ENCODE measurements at regions not wholly inside any gene's neighbourhood (a gene's known extent, or its start where the extent isn't known, plus 50 kb on each side); places are given as distances from the start of the nearest gene placed in this dataset.

DNA sequence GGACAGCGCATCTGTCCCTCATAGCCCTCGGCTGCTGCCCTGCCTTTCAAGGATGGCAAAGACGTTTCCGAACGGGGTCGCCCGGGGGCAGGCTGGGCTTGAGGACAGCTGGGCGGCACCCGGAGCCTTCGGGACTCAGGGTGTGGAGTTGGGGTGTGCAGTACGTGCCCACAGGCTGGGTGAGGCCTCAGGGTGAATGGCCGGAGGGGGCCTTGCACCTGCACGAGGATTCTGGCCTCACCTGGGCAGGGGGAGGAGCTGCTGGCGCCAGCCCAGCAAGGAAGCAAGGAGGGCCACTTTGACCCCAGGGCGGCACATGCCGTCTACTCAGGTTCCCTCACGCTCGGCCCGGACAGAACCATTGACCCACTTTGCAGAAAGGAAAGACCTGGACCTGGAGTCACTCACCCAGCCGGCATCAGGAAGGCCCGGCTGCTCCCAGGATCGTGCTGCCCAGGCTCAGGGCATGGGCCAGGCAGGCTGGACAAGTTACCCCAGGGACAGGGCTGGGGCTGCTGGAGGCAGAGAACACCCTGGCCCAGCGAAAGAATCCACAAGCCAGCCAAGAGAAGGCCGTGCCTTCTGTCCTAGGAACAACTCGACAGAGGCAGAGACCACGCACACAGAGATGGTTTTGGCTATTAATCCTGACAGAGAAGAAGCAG lies 65.1 kb upstream of the TTC34 start:
- no peak for DNase-seq

GRCh38 chr1:2867087-2867425 lies 65.6 kb upstream of the TTC34 start:
- no peak for DNase-seq

DNA sequence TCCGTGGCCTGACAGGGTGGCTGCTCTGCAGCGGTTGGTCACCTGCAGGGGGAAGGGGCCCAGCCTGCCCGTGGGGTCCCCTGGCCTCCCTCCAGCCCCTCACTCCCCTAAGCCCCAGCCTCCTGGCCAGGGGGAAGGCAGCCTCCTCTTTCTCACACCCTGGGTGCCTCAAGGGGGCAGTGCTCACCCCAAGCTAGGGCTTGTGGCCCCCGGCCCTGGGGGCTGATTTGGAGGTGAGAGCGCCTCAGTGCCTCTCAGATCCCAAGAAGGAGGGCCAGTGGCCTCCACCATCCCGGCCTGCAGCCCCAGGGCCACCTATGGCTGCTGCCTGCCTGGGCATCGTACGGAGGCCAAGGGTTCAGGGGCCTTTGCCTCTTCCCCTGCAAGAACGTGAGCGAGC lies 66.4 kb upstream of the TTC34 start:
- no peak for DNase-seq

GRCh38 chr1:2868571-2869195 lies 67.2 kb upstream of the TTC34 start:
- no peak for DNase-seq

DNA sequence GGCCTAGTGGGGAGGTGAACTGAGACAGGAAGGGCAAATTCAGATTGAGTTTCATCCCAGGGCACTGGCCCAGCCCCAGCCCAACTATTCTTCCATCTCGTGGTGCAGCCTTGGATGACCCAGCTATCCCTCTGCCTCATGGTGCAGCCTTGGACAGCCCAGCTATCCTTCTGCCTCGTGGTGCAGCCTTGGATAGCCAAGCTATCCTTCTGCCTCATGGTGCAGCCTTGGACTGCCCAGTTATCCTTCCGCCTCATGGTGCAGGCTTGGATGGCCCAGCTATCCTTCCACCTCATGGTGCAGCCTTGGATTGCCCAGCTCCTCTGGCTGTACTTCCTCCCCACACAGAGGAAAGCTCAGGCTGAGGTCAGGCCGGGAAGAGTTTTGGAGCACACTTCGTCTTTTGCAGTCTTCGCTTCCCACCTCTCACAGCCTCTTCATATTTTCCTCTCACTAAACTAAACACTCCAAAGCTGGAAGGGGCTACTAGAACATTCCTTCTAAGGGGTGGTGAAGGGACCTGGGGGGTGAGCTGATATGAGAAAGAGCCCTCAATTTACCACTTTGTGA lies 69.8 kb upstream of the TTC34 start:
- no peak for DNase-seq

DNA sequence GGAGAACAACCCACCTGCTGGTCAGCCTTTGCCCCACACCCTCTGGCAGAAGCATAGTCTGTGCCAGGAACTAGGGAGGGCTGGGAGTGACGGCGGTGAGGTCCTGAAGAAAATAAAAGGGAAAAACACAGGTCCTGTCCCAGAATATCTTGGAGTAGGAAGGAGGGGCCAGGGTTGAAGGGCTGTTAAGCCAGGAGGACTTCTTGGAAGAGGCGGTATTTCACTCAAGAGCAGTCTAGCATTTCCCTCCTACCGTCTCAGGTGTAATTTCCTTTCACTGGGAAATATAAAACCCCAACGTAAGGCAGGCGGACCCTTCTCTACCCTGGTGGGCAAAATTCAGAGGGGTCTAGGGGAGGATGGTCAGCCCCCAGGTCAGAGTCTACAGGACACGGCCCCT lies 72.7 kb upstream of the TTC34 start:
- no peak for DNase-seq

DNA sequence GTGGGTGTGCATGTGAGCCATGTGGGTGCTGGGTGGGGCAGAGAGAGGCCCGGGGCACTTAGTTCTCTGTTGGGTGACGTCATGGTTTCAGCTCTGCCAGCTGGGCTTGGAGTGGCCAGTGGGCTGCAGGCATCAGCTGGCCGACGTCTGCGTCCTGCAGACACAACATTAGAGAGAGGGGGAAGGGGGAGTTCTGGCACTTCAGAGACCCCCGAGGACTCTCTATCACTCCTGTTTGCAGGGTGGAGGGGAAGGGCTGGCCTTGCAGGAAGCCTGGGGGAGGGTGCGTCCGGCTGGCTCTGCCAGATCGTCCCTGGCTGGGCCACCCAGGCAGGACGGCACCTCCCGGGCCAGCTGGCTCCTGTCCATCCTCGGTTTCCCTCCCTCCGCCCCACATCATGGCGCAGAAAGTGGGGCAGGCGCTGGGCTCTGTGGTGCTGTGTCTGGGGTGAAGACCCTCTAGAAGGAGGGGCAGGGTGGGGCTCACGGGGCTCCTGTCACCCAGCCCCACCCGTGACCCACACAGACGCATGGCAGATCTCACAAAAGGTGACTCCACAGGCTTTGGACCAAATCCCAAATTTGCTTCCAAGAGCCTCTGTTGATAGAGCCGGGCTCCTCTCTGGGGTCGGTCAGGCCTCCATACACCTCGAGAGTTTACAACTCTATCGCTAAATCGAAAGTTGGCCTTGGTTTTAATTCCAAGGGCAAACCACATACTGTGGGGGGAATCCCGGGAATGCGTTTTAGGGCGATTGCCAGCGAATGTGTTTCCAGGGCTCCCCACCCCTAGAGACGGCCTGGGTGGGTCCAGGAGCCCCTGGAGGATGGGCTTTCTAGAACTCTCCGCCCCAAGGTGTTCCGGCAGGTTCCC lies 73.4 kb upstream of the TTC34 start:
- DNase-seq = no peak

GRCh38 chr1:2875707-2876561 lies 74.4 kb upstream of the TTC34 start:
- DNase-seq = no peak

DNA sequence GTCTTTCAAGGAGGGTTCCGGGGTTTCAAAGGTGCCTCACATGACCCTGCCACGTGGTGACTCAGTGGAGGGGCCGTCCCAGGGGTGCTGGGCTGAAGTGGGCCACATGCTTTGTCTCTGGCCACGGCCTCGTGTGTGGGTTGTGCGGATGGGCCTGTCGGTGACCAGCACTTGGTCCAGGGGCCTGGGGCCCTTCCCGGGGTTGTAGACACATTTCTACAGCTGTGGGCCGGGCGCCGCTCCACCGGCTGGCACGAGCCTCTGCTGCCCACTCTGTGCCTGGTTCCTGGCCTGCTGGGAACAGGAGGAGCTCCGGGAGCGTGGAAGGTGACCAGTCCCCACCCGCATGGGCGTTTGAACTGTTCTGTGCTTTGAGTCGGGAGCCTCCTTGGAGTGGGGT lies 75.4 kb upstream of the TTC34 start:
- DNase-seq = no peak

DNA sequence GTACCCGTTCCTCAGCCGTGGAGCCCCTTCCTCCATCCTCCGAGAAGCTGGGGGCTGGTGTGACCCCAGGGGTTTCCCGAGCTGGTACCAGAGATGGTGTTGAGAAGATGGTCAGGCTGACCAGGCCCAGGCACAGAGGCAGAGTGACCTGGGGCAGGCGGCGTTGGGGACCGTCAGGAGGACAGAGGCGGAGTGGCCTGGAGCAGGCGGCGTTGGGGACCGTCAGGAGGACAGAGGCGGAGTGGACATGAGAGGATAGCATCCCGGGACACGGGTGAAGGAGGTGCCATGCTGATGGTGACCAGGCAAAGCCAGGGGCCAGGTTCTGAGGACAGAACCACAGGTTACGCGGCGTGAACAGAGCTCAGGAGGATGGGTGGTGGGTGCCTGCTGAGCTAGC lies 75.9 kb upstream of the TTC34 start:
- DNase-seq = no peak

- no peak for DNase-seq
These were observed 77.1 kb upstream of the TTC34 start for GRCh38 chr1:2878591-2878990.

- DNase-seq = no peak
These were observed 77.5 kb upstream of the TTC34 start for GRCh38 chr1:2879026-2879425.

DNA sequence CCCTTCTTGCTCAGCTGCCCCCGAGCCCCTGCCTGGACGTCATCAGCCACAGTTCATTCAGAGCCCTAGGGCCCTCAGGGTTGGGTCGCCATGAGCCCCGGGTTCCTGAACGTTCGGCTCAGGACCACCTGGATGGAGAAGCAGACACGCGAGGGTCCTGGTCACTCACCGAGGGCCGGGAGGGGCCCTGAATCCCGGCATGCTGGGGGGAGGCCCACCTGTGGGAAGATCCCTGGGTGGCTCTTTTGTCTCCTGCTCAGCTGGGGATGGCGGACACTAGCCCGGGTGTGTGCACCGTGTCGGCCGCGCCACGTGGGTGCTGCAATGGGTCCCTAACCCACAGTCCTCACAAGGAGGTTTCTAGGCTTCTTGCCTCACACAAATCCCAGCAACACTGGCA lies 78.1 kb upstream of the TTC34 start:
- DNase-seq = no peak

GRCh38 chr1:2880086-2880485 lies 78.6 kb upstream of the TTC34 start:
- DNase-seq = no peak

GRCh38 chr1:2880812-2881295 lies 79.4 kb upstream of the TTC34 start:
- no peak for DNase-seq

GRCh38 chr1:2881556-2881955 lies 80.1 kb upstream of the TTC34 start:
- DNase-seq = no peak

DNA sequence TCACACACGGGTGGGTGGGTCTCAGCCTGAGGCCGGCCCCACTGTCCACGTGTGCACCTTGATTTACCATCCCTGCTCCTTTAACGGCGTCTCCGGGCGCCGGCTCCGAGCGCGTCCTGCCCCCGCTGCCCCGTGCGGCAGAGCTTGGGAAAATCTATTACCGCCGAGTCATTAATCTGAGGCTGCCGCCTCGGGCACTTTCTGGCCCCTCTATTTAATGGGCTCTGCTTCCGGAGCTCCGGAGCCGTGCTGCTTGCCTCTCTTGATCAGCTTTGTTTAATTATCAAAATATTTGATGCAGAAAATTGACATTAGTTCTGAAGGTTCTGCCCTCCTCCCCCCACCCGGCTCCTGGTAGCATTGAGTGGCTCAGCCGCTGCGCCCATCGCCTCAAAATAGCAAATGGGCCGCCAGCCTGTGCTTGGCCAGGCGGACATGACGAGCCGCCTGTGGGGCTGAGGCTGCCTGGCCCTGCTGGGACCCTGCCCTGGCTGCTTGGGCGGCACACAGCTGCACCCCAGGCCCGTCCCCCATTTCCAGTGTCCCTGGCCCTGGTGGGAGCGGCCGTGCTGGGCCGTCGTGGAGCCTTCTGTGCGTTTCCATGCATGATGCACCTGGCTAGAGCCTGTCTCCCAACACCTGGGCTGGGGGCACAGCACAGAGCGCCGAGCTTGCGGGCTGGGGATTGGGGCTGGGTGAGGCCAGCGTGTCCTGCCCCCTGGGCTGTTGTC lies 81.6 kb upstream of the TTC34 start:
- no peak for DNase-seq

DNA sequence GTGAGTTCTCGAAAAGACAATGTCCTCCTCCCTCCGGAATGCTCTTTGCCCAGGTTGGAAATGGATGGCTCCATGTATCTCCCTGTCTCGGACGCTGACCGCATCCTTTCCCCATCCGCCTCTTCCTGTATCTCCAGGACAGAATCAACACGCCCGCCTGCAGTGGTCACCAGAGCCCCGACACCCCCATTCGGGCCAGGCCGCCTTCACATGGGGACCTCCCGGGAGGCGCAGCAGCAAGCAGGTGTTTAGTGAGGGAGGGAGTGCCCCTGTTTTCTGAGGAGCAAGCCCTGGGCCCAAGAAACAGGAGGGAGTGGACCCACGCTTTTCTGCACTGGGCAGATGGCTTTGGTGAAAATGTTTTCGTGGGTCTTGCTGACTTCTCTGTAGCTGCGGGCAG lies 83.5 kb upstream of the TTC34 start:
- no peak for DNase-seq

GRCh38 chr1:2886631-2887030 lies 85.1 kb upstream of the TTC34 start:
- DNase-seq = no peak

DNA sequence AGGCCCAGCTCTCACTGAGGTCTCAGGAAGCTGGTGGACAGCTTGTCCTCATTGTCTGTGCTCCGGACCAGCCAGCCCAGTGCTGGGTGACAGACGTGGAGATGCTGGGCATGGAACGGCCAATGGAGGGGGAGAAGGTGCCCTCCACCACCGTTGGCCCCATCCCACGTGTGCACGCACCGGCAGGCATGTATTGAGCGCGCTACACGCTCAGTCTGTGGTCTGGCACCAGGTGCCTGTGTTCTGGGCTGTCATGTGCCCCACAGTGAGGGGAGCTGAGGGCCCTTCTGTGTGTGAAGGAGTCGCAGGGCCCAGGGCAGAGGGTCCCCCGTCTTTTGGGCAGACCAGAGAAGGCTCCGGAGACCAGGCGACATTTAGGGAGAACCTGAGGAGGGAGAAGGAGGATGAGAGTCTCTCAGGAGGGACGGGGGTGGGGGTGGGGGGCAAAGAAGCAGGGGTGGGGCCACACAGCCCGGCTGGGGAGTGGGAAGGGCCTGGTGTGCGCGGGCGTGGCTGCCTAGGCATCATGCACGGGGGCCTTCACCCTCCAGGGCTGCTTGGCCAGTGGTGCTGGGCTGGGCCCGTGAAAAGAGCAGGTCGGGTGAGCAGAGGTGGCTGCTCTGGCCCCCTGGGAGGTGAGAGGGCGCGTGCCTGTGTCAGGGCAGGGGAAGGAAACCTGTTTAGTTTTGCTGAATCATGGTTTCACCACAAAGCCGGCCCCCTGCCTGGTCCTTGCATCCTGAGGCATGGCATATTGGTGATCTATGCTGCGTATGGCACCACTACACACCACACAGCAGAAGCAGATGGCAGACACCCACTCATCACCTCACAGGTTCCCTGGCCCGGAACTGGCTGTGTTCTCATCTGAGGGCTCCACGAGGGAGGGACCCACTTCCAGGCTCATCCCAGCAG lies 86.7 kb upstream of the TTC34 start:
- no peak for DNase-seq
